Esophagus squamous epithelium (tissue), 5 donors: ENCODE measurements at regions not wholly inside any gene's neighbourhood (a gene's known extent, or its start where the extent isn't known, plus 50 kb on each side); places are given as distances from the start of the nearest gene placed in this dataset.

Source experiments
- DNase-seq: peaks from one replicate; lab custom pipeline; 2025; lab: John Stamatoyannopoulos, UW
- H3K27ac ChIP-seq, 4 donors: fragments of 200-600 bp; sonication (generic); one replicate each; pipeline ENCODE4 v1.5.1; 2016 to 2019; ENCODE audit warnings: mild to moderate bottlenecking in 1 of 4
- H3K27me3 ChIP-seq, 4 donors: fragments of 200-600 bp; sonication (generic); 1 replicate in 3 of 4; 2 replicates in 1 of 4; pipeline versions ENCODE4 v1.5.1 to v1.6.0; 2017 to 2021; ENCODE audit warnings: antibody characterized with exemption in 1 of 4
- H3K36me3 ChIP-seq, 3 donors: fragments of 200-600 bp; sonication (generic); one replicate each; pipeline ENCODE4 v1.5.1; 2016 to 2019
- H3K4me1 ChIP-seq, 3 donors: fragments of 200-600 bp; sonication (generic); one replicate each; pipeline ENCODE4 v1.5.1; 2017 to 2019
- H3K4me3 ChIP-seq, 4 donors: fragments of 200-600 bp; sonication (generic); 1 replicate in 3 of 4; 2 replicates in 1 of 4; pipeline ENCODE4 v1.5.1; 2016 to 2019; ENCODE audit warnings: mild to moderate bottlenecking in 2 of 4, moderate library complexity in 1 of 4
- H3K9me3 ChIP-seq, 3 donors: fragments of 200-600 bp; sonication (generic); one replicate each; pipeline ENCODE4 v1.5.1; 2016 to 2019
- CTCF ChIP-seq, 6 experiments: fragments of 450-650 bp in 4 of 6; fragments of 200-600 bp in 2 of 6; sonication (generic) in 2 of 6; IDR thresholded peaks; one replicate each; pipeline ENCODE4 v1.5.1; 2016 to 2019; ENCODE audit warnings: antibody characterized with exemption in 6 of 6, mild to moderate bottlenecking in 4 of 6, moderate library complexity in 4 of 6
- POLR2A ChIP-seq, 4 donors: fragments of 450-650 bp; IDR thresholded peaks; one replicate each; pipeline ENCODE4 v1.6.1; 2017; ENCODE audit warnings: antibody characterized with exemption in 4 of 4, mild to moderate bottlenecking in 4 of 4, moderate library complexity in 3 of 4
- WGBS, 2 donors: methylation state at CpG; one replicate each; pipeline ENCODE4 v1.1.5; 2018; 5-methylcytosine and 5-hydroxymethylcytosine counted together
- intact Hi-C: fragments of 100-400 bp; cut with DNase I; formaldehyde crosslinking; loops from one replicate; pipeline ENCODE4 v1.15.0; 2022
- donor health status: DM: yes; HTN: yes; CAD: no.

DNA sequence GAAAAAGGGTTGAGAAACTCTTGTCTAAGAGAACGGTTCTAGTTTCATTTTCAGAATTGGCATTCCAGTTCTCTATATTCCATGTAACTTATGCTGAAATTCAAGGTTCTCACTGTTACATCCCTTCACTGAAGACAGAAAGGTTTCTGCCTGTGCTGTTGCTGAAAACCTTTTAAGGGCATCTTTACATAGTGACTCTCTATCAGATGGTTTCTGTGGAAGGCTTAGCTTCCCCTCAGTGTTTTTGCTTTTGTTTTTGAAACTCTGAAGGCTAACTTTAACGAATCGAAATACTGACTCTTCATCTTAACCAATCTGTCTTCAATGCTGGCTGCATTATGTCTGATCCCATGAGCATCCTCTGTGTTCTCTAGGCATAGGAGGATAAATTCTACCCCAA, 1286.2 kb upstream of the EYS start:
- DNase-seq = no peak
- TF ChIP-seq CTCF (IDR thresholded peaks at IDR 0.05) (no peak), POLR2A (IDR thresholded peaks at IDR 0.05) (no peak)
- Histone ChIP-seq H3K9me3 (peaks cover 0 to 13% (median 0%) of the 10 kb centered on the region in 3 donors), H3K36me3 (no peaks in the 10 kb centered on the region), H3K27ac (no peak overlapping the region), H3K27me3 (no peaks in the 10 kb centered on the region), H3K4me3 (no peak overlapping the region), H3K4me1 (no peaks in the 10 kb centered on the region)
- 77 to 89% methylated on average over 3 of the region's 3 CpGs for WGBS, 2 donors
- intact Hi-C loops = no loop called here

- TF ChIP-seq POLR2A (IDR thresholded peaks at IDR 0.05) (no peak), CTCF (IDR thresholded peaks at IDR 0.05) (no peak)
- no peaks in the 10 kb centered on the region for H3K4me1 ChIP-seq
- H3K36me3 ChIP-seq = no peaks in the 10 kb centered on the region
- no peak overlapping the region for H3K27ac ChIP-seq
- 55 to 60% methylated on average over 4 of the region's 4 CpGs for WGBS, 2 donors
- DNase-seq = no peak
- peaks cover 0 to 11% (median 0%) of the 10 kb centered on the region in 3 donors for H3K9me3 ChIP-seq
- intact Hi-C loops = no loop called here
- H3K27me3 ChIP-seq = no peaks in the 10 kb centered on the region
- H3K4me3 ChIP-seq = no peak overlapping the region
Observed at GRCh38 chr6:66992660-66993059, 1285.6 kb upstream of the EYS start.

GRCh38 chr6:66986940-66987339, 1279.9 kb upstream of the EYS start:
- H3K9me3 ChIP-seq = peaks cover 0 to 19% (median 10%) of the 10 kb centered on the region in 3 donors
- H3K4me3 ChIP-seq = no peak overlapping the region

GRCh38 chr6:66985816-66986215, 1278.8 kb upstream of the EYS start:
- H3K27ac ChIP-seq = no peak overlapping the region
- H3K36me3 ChIP-seq = no peaks in the 10 kb centered on the region
- H3K4me3 ChIP-seq = no peak overlapping the region
- H3K27me3 ChIP-seq = no peaks in the 10 kb centered on the region
- WGBS, 2 donors = 22 to 71% methylated on average over 1 of the region's 1 CpG
- TF ChIP-seq POLR2A (IDR thresholded peaks at IDR 0.05) = no peak
- no peak for TF ChIP-seq CTCF (IDR thresholded peaks at IDR 0.05)
- H3K4me1 ChIP-seq = no peaks in the 10 kb centered on the region
- intact Hi-C loops = no loop called here
- no peak for DNase-seq
- H3K9me3 ChIP-seq = peaks cover 0 to 12% (median 10%) of the 10 kb centered on the region in 3 donors

More at GRCh38 chr6:66986940-66987339, 1279.9 kb upstream of the EYS start:
- TF ChIP-seq CTCF (IDR thresholded peaks at IDR 0.05) (no peak), POLR2A (IDR thresholded peaks at IDR 0.05) (no peak)
- Histone ChIP-seq H3K27ac (no peak overlapping the region), H3K4me1 (no peaks in the 10 kb centered on the region), H3K27me3 (no peaks in the 10 kb centered on the region), H3K36me3 (no peaks in the 10 kb centered on the region)
- intact Hi-C loops = no loop called here
- DNase-seq = no peak

GRCh38 chr6:66970373-66970772, 1263.3 kb upstream of the EYS start:
- Histone ChIP-seq H3K36me3 (no peaks in the 10 kb centered on the region), H3K27me3 (no peaks in the 10 kb centered on the region), H3K27ac (no peak overlapping the region), H3K4me3 (no peak overlapping the region), H3K9me3 (no peaks in the 10 kb centered on the region), H3K4me1 (no peaks in the 10 kb centered on the region)
- no peak for DNase-seq
- WGBS, 2 donors = 79 to 80% methylated on average over 1 of the region's 1 CpG
- intact Hi-C loops = no loop called here
- TF ChIP-seq CTCF (IDR thresholded peaks at IDR 0.05) (no peak), POLR2A (IDR thresholded peaks at IDR 0.05) (no peak)
